ENCODE measurements at regions not wholly inside any gene's neighbourhood (a gene's known extent, or its start where the extent isn't known, plus 50 kb on each side); places are given as distances from the start of the nearest gene placed in this dataset.

DNA sequence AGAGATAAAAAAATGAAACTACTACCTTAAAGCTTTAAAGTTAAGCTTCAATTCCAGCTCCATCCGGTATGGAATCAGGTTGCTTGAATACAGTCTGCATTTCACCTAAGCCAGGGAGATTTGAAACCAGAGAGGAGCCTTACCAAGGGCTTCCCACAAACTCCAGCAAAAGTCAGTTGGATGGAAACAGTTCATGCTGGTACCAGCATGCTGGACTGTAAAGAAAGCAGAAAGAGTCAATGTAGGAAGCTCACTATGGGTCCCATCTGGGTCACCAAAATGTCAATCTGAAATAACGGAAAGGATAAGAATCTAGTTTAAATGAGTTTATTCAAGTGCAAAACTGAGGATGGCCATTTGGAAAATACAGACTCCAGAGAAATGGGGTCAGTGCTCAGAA lies 65.3 kb downstream of the CDO1 start:
- Histone ChIP-seq H2BK120ac (ENCODE audit: low read depth, low read length, poor library complexity, severe bottlenecking) (no peak overlapping the region), H2BK20ac (ENCODE audit: low read depth, low read length, poor library complexity, severe bottlenecking) (no peak overlapping the region), H3K23me2 (ENCODE audit: insufficient read length, low read depth, low read length, poor library complexity, severe bottlenecking) (no peaks in the 10 kb centered on the region), H2AFZ (ENCODE audit: low read length) (no peak overlapping the region), H2BK12ac (ENCODE audit: insufficient read length, low read depth, low read length) (no peak overlapping the region), H4K91ac (ENCODE audit: insufficient read length, low read depth, low read length) (no peak overlapping the region), H4K8ac (replicated peaks; ENCODE audit: insufficient read length, low read depth, low read length) (no peak overlapping the region), H3K79me2 (ENCODE audit: insufficient read depth, low read length) (no peaks in the 10 kb centered on the region), H3K27ac (ENCODE audit: insufficient read length, low read depth, low read length) (no peak overlapping the region), H3K56ac (ENCODE audit: insufficient read length, low read depth, low read length) (no peak overlapping the region), H3K9ac (ENCODE audit: extremely low read depth, insufficient read length, low read length) (no peak overlapping the region), H3K79me1 (ENCODE audit: insufficient read depth, low read depth, low read length, poor library complexity, severe bottlenecking) (no peaks in the 10 kb centered on the region), H3K4ac (ENCODE audit: low read depth, low read length) (no peak overlapping the region), H4K5ac (ENCODE audit: insufficient read length, low read depth, low read length) (no peak overlapping the region), H4K20me1 (ENCODE audit: control insufficient read depth, insufficient read depth, insufficient read length) (no peaks in the 10 kb centered on the region), H3K27me3 (ENCODE audit: insufficient read depth, low read length) (no peaks in the 10 kb centered on the region), H2BK5ac (ENCODE audit: insufficient read length, low read length) (no peak overlapping the region), H2BK15ac (ENCODE audit: low read depth, low read length) (no peak overlapping the region), H3K4me2 (ENCODE audit: insufficient read depth, insufficient read length, low read length) (no peak overlapping the region), H3K9me3 (ENCODE audit: control insufficient read depth, low read depth, low read length) (no peaks in the 10 kb centered on the region), H3T11ph (ENCODE audit: low read length) (no peak overlapping the region), H3K14ac (ENCODE audit: insufficient read depth, low read length) (no peak overlapping the region), H3K23ac (ENCODE audit: insufficient read length, low read depth, low read length) (no peak overlapping the region), H3K4me1 (ENCODE audit: insufficient read depth, low read length) (no peaks in the 10 kb centered on the region), H2AK5ac (ENCODE audit: insufficient read length, low read length) (no peak overlapping the region), H3K18ac (ENCODE audit: insufficient read length, low read depth, low read length) (no peak overlapping the region)
- no peak for TF ChIP-seq CTCF (conservative IDR thresholded peaks at IDR 0.05)
- Mint-ChIP-seq H3K27ac (no peak overlapping the region), H3K4me3 (no peak overlapping the region), H3K36me3 (ENCODE audit: insufficient read depth in 1 of 3, low read depth in 3 of 3) (no peaks in the 10 kb centered on the region), H3K27me3 (ENCODE audit: low read depth) (no peaks in the 10 kb centered on the region), H3K9me3 (no peaks in the 10 kb centered on the region; a peak in 1 of 5 replicates), H3K4me1 (peaks cover 18 to 20% of the 10 kb centered on the region in 2 experiments)
- WGBS (ENCODE audit: extremely low coverage, insufficient read length, low lambda C conversion rate): no CpG with 5 or more reads among the region's 2 CpGs
- no peak for DNase-seq

All from H9 (cell line).